B cell (primary cell): ENCODE measurements at regions not wholly inside any gene's neighbourhood (a gene's known extent, or its start where the extent isn't known, plus 50 kb on each side); places are given as distances from the start of the nearest gene placed in this dataset.

Experiments used
- ATAC-seq: fragments of 200-7000 bp; cut with Tn5 transposase; one replicate; pipeline ENCODE4 v1.10.0; 2021; ENCODE audit warnings: low read depth, mild to moderate bottlenecking, moderate number of reproducible peaks, moderate library complexity
- CTCF ChIA-PET: fragments of 350-600 bp; sonication (Branson Sonifier 250); formaldehyde crosslinking; loops from one replicate; lab custom pipeline; 2021; ENCODE audit warnings: antibody characterized with exemption, inconsistent platforms; lab: Charles Lee
- POLR2A ChIA-PET: fragments of 350-600 bp; sonication (Branson Sonifier 250); formaldehyde crosslinking; loops from one replicate; lab custom pipeline; 2021; ENCODE audit warnings: antibody characterized with exemption; lab: Charles Lee
- DNase-seq: peaks from one replicate; pipeline ENCODE4 v3.0.0; 2013
- H2AFZ ChIP-seq: 2 replicates; pipeline ENCODE4 v1.6.1; 2012; ENCODE audit warnings: mild to moderate bottlenecking, low read depth, low read length; ENCODE audit not compliant: insufficient read depth, poor library complexity, severe bottlenecking
- H3K27ac ChIP-seq, 2 donors: 1 replicate in 1 of 2; 2 replicates in 1 of 2; pipeline ENCODE4 v1.5.1; 2012 to 2013; ENCODE audit warnings: low read length in 2 of 2, mild to moderate bottlenecking in 2 of 2, moderate library complexity in 1 of 2
- H3K27me3 ChIP-seq, 4 experiments: fragments of 200-600 bp in 1 of 4; sonication (generic) in 1 of 4; replicated peaks in 1 of 4; 1 replicate in 2 of 4; 2 replicates in 2 of 4; pipeline versions ENCODE4 v1.6.1 to v1.7.0; 2013 to 2016; ENCODE audit warnings: low read length in 3 of 4, mild to moderate bottlenecking in 2 of 4, mixed read lengths in 1 of 4, moderate library complexity in 1 of 4; ENCODE audit not compliant: insufficient read depth in 4 of 4, control insufficient read depth in 3 of 4; ENCODE audit errors: control extremely low read depth in 1 of 4
- H3K36me3 ChIP-seq, 2 experiments: replicated peaks in 1 of 2; 1 replicate in 1 of 2; 2 replicates in 1 of 2; pipeline versions ENCODE4 v1.6.1 to v1.7.1; 2013; ENCODE audit warnings: low read length in 1 of 2; ENCODE audit not compliant: insufficient read depth in 2 of 2, control insufficient read depth in 1 of 2; ENCODE audit errors: control extremely low read depth in 1 of 2, extremely low read depth in 1 of 2
- H3K4me1 ChIP-seq, 2 donors: fragments of 200-600 bp in 1 of 2; sonication (generic) in 1 of 2; 1 replicate in 1 of 2; 2 replicates in 1 of 2; pipeline versions ENCODE4 v1.5.1 to v1.6.1; 2013 to 2017; ENCODE audit warnings: low read length in 2 of 2; ENCODE audit not compliant: control insufficient read depth in 2 of 2, insufficient read depth in 2 of 2
- H3K4me2 ChIP-seq: replicated peaks from 2 replicates; pipeline ENCODE3; 2012; ENCODE audit warnings: mild to moderate bottlenecking, low read depth, low read length; ENCODE audit not compliant: poor library complexity, severe bottlenecking
- H3K4me3 ChIP-seq, 5 experiments: fragments of 200-600 bp in 1 of 5; sonication (generic) in 1 of 5; 1 replicate in 3 of 5; 2 replicates in 2 of 5; pipeline versions ENCODE4 v1.5.1 to v1.7.0; 2011 to 2016; ENCODE audit warnings: low read length in 4 of 5, mild to moderate bottlenecking in 4 of 5, low read depth in 2 of 5, control low read depth in 1 of 5, moderate library complexity in 1 of 5; ENCODE audit not compliant: insufficient read depth in 1 of 5; ENCODE audit errors: control extremely low read depth in 1 of 5, extremely low read depth in 1 of 5
- H3K79me2 ChIP-seq: fragments of 200-600 bp; sonication (generic); one replicate; pipeline ENCODE4 v1.6.0; 2016; ENCODE audit warnings: low read length; ENCODE audit not compliant: control insufficient read depth, insufficient read depth
- H3K9ac ChIP-seq: fragments of 200-600 bp; sonication (generic); 2 replicates; pipeline ENCODE4 v1.6.1; 2017; ENCODE audit warnings: mild to moderate bottlenecking, low read length, moderate library complexity
- H3K9me3 ChIP-seq, 3 donors: one replicate each; pipeline versions ENCODE4 v1.6.1 to v1.7.1; 2013; ENCODE audit warnings: low read length in 2 of 3; ENCODE audit not compliant: control insufficient read depth in 2 of 3, insufficient read depth in 1 of 3; ENCODE audit errors: control extremely low read depth in 1 of 3
- H4K20me1 ChIP-seq: 2 replicates; pipeline ENCODE4 v1.6.0; 2012; ENCODE audit warnings: mild to moderate bottlenecking, low read length; ENCODE audit not compliant: insufficient read depth, control insufficient read depth, poor library complexity, severe bottlenecking
- H3K27ac Mint-ChIP-seq: one replicate; pipeline ENCODE4 v1.8.0; 2021; ENCODE audit warnings: mixed read lengths
- H3K27me3 Mint-ChIP-seq: one replicate; pipeline ENCODE4 v1.8.0; 2021; ENCODE audit warnings: mixed read lengths
- H3K4me1 Mint-ChIP-seq: one replicate; pipeline ENCODE4 v1.8.0; 2021; ENCODE audit warnings: mixed read lengths
- H3K4me3 Mint-ChIP-seq: one replicate; pipeline ENCODE4 v1.8.0; 2021; ENCODE audit warnings: mixed read lengths
- H3K9me3 Mint-ChIP-seq: one replicate; pipeline ENCODE4 v1.8.0; 2022; ENCODE audit warnings: mixed read lengths; ENCODE audit not compliant: insufficient read depth
- EZH2 ChIP-seq: IDR thresholded peaks from 2 replicates; pipeline ENCODE4 v1.6.1; 2012; ENCODE audit warnings: borderline replicate concordance, low read depth, mild to moderate bottlenecking, moderate library complexity, low read length; ENCODE audit not compliant: insufficient read depth, poor library complexity, severe bottlenecking
- WGBS: methylation state at CpG from one replicate; pipeline ENCODE4 v1.1.5; 2013; ENCODE audit warnings: missing lambda C conversion rate; ENCODE audit not compliant: insufficient coverage; 5-methylcytosine and 5-hydroxymethylcytosine counted together
- intact Hi-C: fragments of 100-400 bp; cut with micrococcal nuclease; formaldehyde crosslinking; loops from one replicate; pipeline ENCODE4 v1.10.0; 2022
- TF ChIP-seq, protein P1 (sequence below): fragments of 200-600 bp; IDR thresholded peaks from one replicate; pipeline ENCODE4 v1.8.0; 2022; ENCODE audit warnings: antibody characterized with exemption, mild to moderate bottlenecking

DNA sequence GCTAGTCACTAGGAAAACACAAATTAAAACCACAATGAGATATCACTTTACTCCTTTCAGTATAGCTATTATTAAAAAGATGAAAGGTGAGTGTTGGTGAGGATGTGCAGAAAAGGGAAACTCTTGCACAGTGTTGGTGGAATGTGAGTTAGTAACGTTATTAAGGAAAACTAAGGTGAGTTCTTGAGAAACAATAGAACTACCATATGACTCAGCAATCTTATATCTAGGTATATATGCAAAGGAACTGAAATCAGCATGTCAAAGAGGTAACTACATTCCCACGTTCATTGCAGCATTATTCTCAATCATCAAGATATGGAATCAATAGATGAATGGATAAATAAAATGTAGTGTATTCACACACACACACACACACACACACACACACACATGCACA is 117.3 kb upstream of the HNMT start:
- H3K27ac ChIP-seq = no peak overlapping the region
- ATAC-seq = no peak
- TF ChIP-seq EZH2 = no peak
- TF ChIP-seq, protein P1, sequence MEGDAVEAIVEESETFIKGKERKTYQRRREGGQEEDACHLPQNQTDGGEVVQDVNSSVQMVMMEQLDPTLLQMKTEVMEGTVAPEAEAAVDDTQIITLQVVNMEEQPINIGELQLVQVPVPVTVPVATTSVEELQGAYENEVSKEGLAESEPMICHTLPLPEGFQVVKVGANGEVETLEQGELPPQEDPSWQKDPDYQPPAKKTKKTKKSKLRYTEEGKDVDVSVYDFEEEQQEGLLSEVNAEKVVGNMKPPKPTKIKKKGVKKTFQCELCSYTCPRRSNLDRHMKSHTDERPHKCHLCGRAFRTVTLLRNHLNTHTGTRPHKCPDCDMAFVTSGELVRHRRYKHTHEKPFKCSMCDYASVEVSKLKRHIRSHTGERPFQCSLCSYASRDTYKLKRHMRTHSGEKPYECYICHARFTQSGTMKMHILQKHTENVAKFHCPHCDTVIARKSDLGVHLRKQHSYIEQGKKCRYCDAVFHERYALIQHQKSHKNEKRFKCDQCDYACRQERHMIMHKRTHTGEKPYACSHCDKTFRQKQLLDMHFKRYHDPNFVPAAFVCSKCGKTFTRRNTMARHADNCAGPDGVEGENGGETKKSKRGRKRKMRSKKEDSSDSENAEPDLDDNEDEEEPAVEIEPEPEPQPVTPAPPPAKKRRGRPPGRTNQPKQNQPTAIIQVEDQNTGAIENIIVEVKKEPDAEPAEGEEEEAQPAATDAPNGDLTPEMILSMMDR = no peak
- no peaks in the 10 kb centered on the region for H3K79me2 ChIP-seq
- Mint-ChIP-seq H3K27ac (no peak overlapping the region), H3K4me1 (no peaks in the 10 kb centered on the region), H3K9me3 (no peaks in the 10 kb centered on the region), H3K27me3 (peaks cover 3% of the 10 kb centered on the region), H3K4me3 (no peak overlapping the region)
- no peak overlapping the region for H2AFZ ChIP-seq
- no CpG with 5 or more reads among the region's 2 CpGs for WGBS
- no peak overlapping the region for H3K9ac ChIP-seq
- POLR2A ChIA-PET = no interaction called here
- intact Hi-C loops = no loop called here
- no peak overlapping the region for H3K4me3 ChIP-seq
- H3K4me2 ChIP-seq = no peak overlapping the region
- peaks cover 0 to 3% (median 0%) of the 10 kb centered on the region in 3 donors for H3K9me3 ChIP-seq
- no peak for DNase-seq
- CTCF ChIA-PET = interaction anchor here (0.9 kb wide), 1 partner anchor 9 kb away, joined by 3 read pairs; no protein-coding TSS in a partner anchor
- H3K36me3 ChIP-seq = no peaks in the 10 kb centered on the region
- no peaks in the 10 kb centered on the region for H3K27me3 ChIP-seq
- H4K20me1 ChIP-seq = no peaks in the 10 kb centered on the region
- no peaks in the 10 kb centered on the region for H3K4me1 ChIP-seq

- H3K79me2 ChIP-seq = no peaks in the 10 kb centered on the region
- TF ChIP-seq, protein P1 = no peak
- no peak for TF ChIP-seq EZH2
- Mint-ChIP-seq H3K4me1 (no peaks in the 10 kb centered on the region), H3K4me3 (no peak overlapping the region), H3K9me3 (no peaks in the 10 kb centered on the region), H3K27me3 (peaks cover 3% of the 10 kb centered on the region), H3K27ac (no peak overlapping the region)
- DNase-seq (no peak), ATAC-seq (no peak)
- CTCF ChIA-PET = interaction anchor here (0.9 kb wide), 1 partner anchor 9 kb away, joined by 3 read pairs; no protein-coding TSS in a partner anchor
- no peak overlapping the region for H3K27ac ChIP-seq
- H3K4me2 ChIP-seq = no peak overlapping the region
- no peak overlapping the region for H3K9ac ChIP-seq
- H3K27me3 ChIP-seq = no peaks in the 10 kb centered on the region
- H3K4me1 ChIP-seq = no peaks in the 10 kb centered on the region
- POLR2A ChIA-PET = no interaction called here
- H3K36me3 ChIP-seq = no peaks in the 10 kb centered on the region
- no peak overlapping the region for H2AFZ ChIP-seq
- H3K9me3 ChIP-seq = peaks cover 0 to 3% (median 0%) of the 10 kb centered on the region in 3 donors
- H3K4me3 ChIP-seq = no peak overlapping the region
- intact Hi-C loops = no loop called here
- no peaks in the 10 kb centered on the region for H4K20me1 ChIP-seq
Observed at GRCh38 chr2:137847443-137847842, 116.8 kb upstream of the HNMT start.
